MM.1S (cell line): ENCODE measurements at regions not wholly inside any gene's neighbourhood (a gene's known extent, or its start where the extent isn't known, plus 50 kb on each side); places are given as distances from the start of the nearest gene placed in this dataset.
A peak's percentile ranks its signal among the peaks of the same experiment; 100 is the strongest.

Experiments
- DNase-seq: peaks from one replicate; pipeline ENCODE4 v3.0.0-alpha.2; 2015
- H2AFZ ChIP-seq: fragments of 300-600 bp; sonication (generic); 2 replicates; pipeline ENCODE4 v1.6.0; 2016; ENCODE audit warnings: antibody characterized with exemption, low read length
- H3F3A ChIP-seq: fragments of 300-600 bp; sonication (generic); 2 replicates; pipeline ENCODE4 v1.6.1; 2016; ENCODE audit warnings: mild to moderate bottlenecking, antibody characterized with exemption, low read length, moderate library complexity, mixed read lengths; ENCODE audit not compliant: insufficient read depth
- H3K27ac ChIP-seq: fragments of 300-600 bp; sonication (generic); 2 replicates; pipeline ENCODE4 v1.5.1; 2016; ENCODE audit warnings: mild to moderate bottlenecking, low read length
- H3K27me3 ChIP-seq: fragments of 300-600 bp; sonication (generic); replicated peaks from 2 replicates; pipeline ENCODE4 v1.6.0; 2016; ENCODE audit warnings: low read length; ENCODE audit not compliant: insufficient read depth
- H3K36me3 ChIP-seq: fragments of 300-600 bp; sonication (generic); replicated peaks from 2 replicates; pipeline ENCODE4 v1.6.1; 2016; ENCODE audit warnings: mild to moderate bottlenecking, low read length, mixed read lengths; ENCODE audit not compliant: insufficient read depth
- H3K4me1 ChIP-seq: fragments of 300-600 bp; sonication (generic); 2 replicates; pipeline ENCODE4 v1.6.1; 2016; ENCODE audit warnings: low read length, mixed read lengths
- H3K4me2 ChIP-seq: fragments of 300-600 bp; sonication (generic); 2 replicates; pipeline ENCODE4 v1.6.0; 2016; ENCODE audit warnings: low read depth, low read length
- H3K4me3 ChIP-seq: fragments of 300-600 bp; sonication (generic); 2 replicates; pipeline ENCODE4 v1.5.1; 2016; ENCODE audit warnings: low read length, mixed read lengths
- H3K79me2 ChIP-seq: fragments of 300-600 bp; sonication (generic); 2 replicates; pipeline ENCODE4 v1.6.1; 2016; ENCODE audit warnings: mixed run types, low read length, mixed read lengths
- H3K9ac ChIP-seq: fragments of 300-600 bp; sonication (generic); 2 replicates; pipeline ENCODE4 v1.6.1; 2016; ENCODE audit warnings: low read length, mixed read lengths
- H3K9me2 ChIP-seq: fragments of 300-600 bp; sonication (generic); replicated peaks from 2 replicates; pipeline ENCODE4 v1.6.1; 2016; ENCODE audit warnings: mild to moderate bottlenecking, low read length, mixed read lengths; ENCODE audit not compliant: insufficient read depth
- H3K9me3 ChIP-seq: fragments of 300-600 bp; sonication (generic); replicated peaks from 2 replicates; pipeline ENCODE4 v1.6.1; 2016; ENCODE audit warnings: mild to moderate bottlenecking, low read length, mixed read lengths; ENCODE audit not compliant: insufficient read depth
- H4K20me1 ChIP-seq: fragments of 300-600 bp; sonication (generic); 2 replicates; pipeline ENCODE4 v1.6.1; 2016; ENCODE audit warnings: mild to moderate bottlenecking, low read length, moderate library complexity, mixed read lengths; ENCODE audit not compliant: insufficient read depth
- CTCF ChIP-seq: fragments of 300-600 bp; sonication (generic); IDR thresholded peaks from 2 replicates; pipeline ENCODE4 v1.5.1; 2016; ENCODE audit warnings: antibody characterized with exemption, low read length, mixed read lengths
- EZH2 ChIP-seq: fragments of 300-600 bp; sonication (generic); optimal IDR thresholded peaks from 2 replicates; pipeline ENCODE3; 2017; ENCODE audit warnings: low read depth, mild to moderate bottlenecking, antibody characterized with exemption, low read length, mixed read lengths
- EZH2phosphoT487 ChIP-seq: fragments of 300-600 bp; sonication (generic); IDR thresholded peaks from 2 replicates; pipeline ENCODE4 v1.6.1; 2018; ENCODE audit warnings: antibody characterized with exemption, low read length

GRCh38 chr13:29903996-29904395, 53.6 kb upstream of the UBL3 start:
- Histone ChIP-seq H3K4me3 (no peak overlapping the region), H2AFZ (no peak overlapping the region), H3F3A (no peaks in the 10 kb centered on the region), H3K27me3 (no peaks in the 10 kb centered on the region), H4K20me1 (no peaks in the 10 kb centered on the region), H3K27ac (no peak overlapping the region), H3K9ac (no peak overlapping the region), H3K9me2 (no peaks in the 10 kb centered on the region), H3K79me2 (no peaks in the 10 kb centered on the region), H3K36me3 (no peaks in the 10 kb centered on the region), H3K9me3 (no peaks in the 10 kb centered on the region), H3K4me2 (no peak overlapping the region), H3K4me1 (peaks cover 12% of the 10 kb centered on the region)
- TF ChIP-seq EZH2 (no peak), CTCF (no peak), EZH2phosphoT487 (no peak)
- DNase-seq = no peak

GRCh38 chr13:29903543-29903942, 53.1 kb upstream of the UBL3 start:
- Histone ChIP-seq H3F3A (no peaks in the 10 kb centered on the region), H3K27ac (no peak overlapping the region), H3K79me2 (no peaks in the 10 kb centered on the region), H3K9ac (no peak overlapping the region), H3K36me3 (no peaks in the 10 kb centered on the region), H3K27me3 (no peaks in the 10 kb centered on the region), H3K4me3 (no peak overlapping the region), H3K4me1 (peaks cover 12% of the 10 kb centered on the region), H2AFZ (no peak overlapping the region), H3K4me2 (no peak overlapping the region), H4K20me1 (no peaks in the 10 kb centered on the region), H3K9me2 (no peaks in the 10 kb centered on the region), H3K9me3 (no peaks in the 10 kb centered on the region)
- TF ChIP-seq EZH2phosphoT487 (no peak), EZH2 (no peak), CTCF (no peak)
- DNase-seq = no peak

GRCh38 chr13:29902632-29903305, 52.4 kb upstream of the UBL3 start:
- H4K20me1 ChIP-seq = no peaks in the 10 kb centered on the region
- no peak for DNase-seq
- peak overlapping the region; percentile 62 for H3K4me2 ChIP-seq
- TF ChIP-seq EZH2 (no peak), EZH2phosphoT487 (no peak), CTCF (no peak)
- H3K36me3 ChIP-seq = no peaks in the 10 kb centered on the region
- no peaks in the 10 kb centered on the region for H3K9me2 ChIP-seq
- H3K9ac ChIP-seq = no peak overlapping the region
- no peaks in the 10 kb centered on the region for H3K79me2 ChIP-seq
- H3K27me3 ChIP-seq = no peaks in the 10 kb centered on the region
- H3K27ac ChIP-seq = no peak overlapping the region
- H3K4me3 ChIP-seq = peak overlapping the region; percentile 29; the same call in 1 of the 2 replicates
- no peak overlapping the region for H2AFZ ChIP-seq
- no peaks in the 10 kb centered on the region for H3F3A ChIP-seq
- H3K9me3 ChIP-seq = no peaks in the 10 kb centered on the region
- H3K4me1 ChIP-seq = peaks cover 12% of the 10 kb centered on the region
